ENCODE measurements at regions not wholly inside any gene's neighbourhood (a gene's known extent, or its start where the extent isn't known, plus 50 kb on each side); places are given as distances from the start of the nearest gene placed in this dataset.

GRCh38 chr10:130570074-130570473 is 433.9 kb downstream of the GLRX3 start:
- Histone ChIP-seq H3K27me3 (no peaks in the 10 kb centered on the region), H3K4me3 (no peak overlapping the region), H3K27ac (no peak overlapping the region), H3K4me1 (ENCODE audit: insufficient read depth) (no peaks in the 10 kb centered on the region), H3K36me3 (no peaks in the 10 kb centered on the region), H3K9me3 (no peaks in the 10 kb centered on the region)
- TF ChIP-seq POLR2A (IDR thresholded peaks at IDR 0.05) = no peak
- TF ChIP-seq EP300 (IDR thresholded peaks at IDR 0.05) = no peak
- TF ChIP-seq CTCF (IDR thresholded peaks at IDR 0.05) = no peak
- WGBS, 3 donors = 48 to 53% (median 51%) methylated on average over 7 of the region's 7 CpGs
- no peak for DNase-seq
- intact Hi-C loops (cut with DNase I) = no loop called here

DNA sequence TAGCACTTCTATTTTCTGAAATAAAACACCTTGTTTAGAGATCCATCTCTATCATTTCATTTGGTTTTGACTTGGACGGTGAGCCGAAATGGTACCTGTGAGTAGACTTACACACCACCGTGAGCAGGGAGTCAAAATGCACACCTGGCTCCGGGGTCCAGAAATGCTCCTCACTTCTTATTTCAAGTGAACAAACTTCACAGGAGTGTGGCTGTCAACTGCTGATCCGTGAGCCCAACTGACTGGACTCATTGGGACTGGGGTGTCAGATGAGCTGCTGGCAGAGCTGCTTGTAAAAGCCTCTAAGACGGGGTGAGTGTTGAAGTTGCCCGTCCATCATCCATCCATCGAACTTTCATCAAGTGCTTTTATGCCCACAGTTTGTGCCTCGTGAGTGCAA is 435.5 kb downstream of the GLRX3 start:
- H3K4me1 ChIP-seq (ENCODE audit: insufficient read depth) = no peaks in the 10 kb centered on the region
- no peaks in the 10 kb centered on the region for H3K27me3 ChIP-seq
- no peak overlapping the region for H3K27ac ChIP-seq
- 75 to 80% (median 78%) methylated on average over 9 of the region's 9 CpGs for WGBS, 3 donors
- H3K9me3 ChIP-seq = no peaks in the 10 kb centered on the region
- H3K4me3 ChIP-seq = no peak overlapping the region
- TF ChIP-seq CTCF (IDR thresholded peaks at IDR 0.05) (no peak), POLR2A (IDR thresholded peaks at IDR 0.05) (no peak), EP300 (IDR thresholded peaks at IDR 0.05) (no peak)
- H3K36me3 ChIP-seq = no peaks in the 10 kb centered on the region
- intact Hi-C loops (cut with DNase I) = no loop called here
- DNase-seq = no peak

DNA sequence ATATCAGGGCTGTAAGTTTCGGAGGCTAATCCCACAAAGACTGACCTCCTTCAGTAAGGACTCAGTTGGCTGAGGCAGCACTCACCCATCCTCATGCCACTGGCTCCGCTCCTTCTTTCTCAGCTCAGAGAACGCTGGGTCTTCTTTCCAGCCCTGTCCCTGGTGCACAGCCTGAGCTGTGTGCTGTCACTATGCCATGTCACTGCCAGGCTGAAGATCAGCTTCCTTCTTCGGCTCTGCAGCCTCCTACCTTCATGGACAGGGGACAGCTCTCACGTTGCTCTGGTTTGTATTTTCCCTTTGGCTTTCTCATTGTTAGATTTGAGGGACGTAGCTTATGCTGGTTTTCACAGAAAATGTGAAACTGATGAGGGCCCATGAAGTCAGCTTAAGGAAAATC is 437.3 kb downstream of the GLRX3 start:
- H3K4me3 ChIP-seq = no peak overlapping the region
- intact Hi-C loops (cut with DNase I) = no loop called here
- H3K9me3 ChIP-seq = no peaks in the 10 kb centered on the region
- TF ChIP-seq CTCF (IDR thresholded peaks at IDR 0.05) (no peak), POLR2A (IDR thresholded peaks at IDR 0.05) (no peak), EP300 (IDR thresholded peaks at IDR 0.05) (no peak)
- no peak for DNase-seq
- no peak overlapping the region for H3K27ac ChIP-seq
- no peaks in the 10 kb centered on the region for H3K27me3 ChIP-seq
- 63 to 70% (median 66%) methylated on average over 6 of the region's 6 CpGs for WGBS, 3 donors
- H3K36me3 ChIP-seq = no peaks in the 10 kb centered on the region
- H3K4me1 ChIP-seq (ENCODE audit: insufficient read depth) = no peaks in the 10 kb centered on the region

GRCh38 chr10:130575756-130576285 is 439.6 kb downstream of the GLRX3 start:
- no peaks in the 10 kb centered on the region for H3K4me1 ChIP-seq (ENCODE audit: insufficient read depth)
- H3K27ac ChIP-seq = no peak overlapping the region
- no peaks in the 10 kb centered on the region for H3K27me3 ChIP-seq
- DNase-seq = no peak
- H3K9me3 ChIP-seq = no peaks in the 10 kb centered on the region
- TF ChIP-seq POLR2A (IDR thresholded peaks at IDR 0.05) (no peak), EP300 (IDR thresholded peaks at IDR 0.05) (no peak), CTCF (IDR thresholded peaks at IDR 0.05) (no peak)
- no peaks in the 10 kb centered on the region for H3K36me3 ChIP-seq
- intact Hi-C loops (cut with DNase I) = no loop called here
- 79 to 87% (median 84%) methylated on average over 7 of the region's 7 CpGs for WGBS, 3 donors
- no peak overlapping the region for H3K4me3 ChIP-seq

All from ovary (tissue), 7 donors.